ENCODE measurements at regions not wholly inside any gene's neighbourhood (a gene's known extent, or its start where the extent isn't known, plus 50 kb on each side); places are given as distances from the start of the nearest gene placed in this dataset.

DNA sequence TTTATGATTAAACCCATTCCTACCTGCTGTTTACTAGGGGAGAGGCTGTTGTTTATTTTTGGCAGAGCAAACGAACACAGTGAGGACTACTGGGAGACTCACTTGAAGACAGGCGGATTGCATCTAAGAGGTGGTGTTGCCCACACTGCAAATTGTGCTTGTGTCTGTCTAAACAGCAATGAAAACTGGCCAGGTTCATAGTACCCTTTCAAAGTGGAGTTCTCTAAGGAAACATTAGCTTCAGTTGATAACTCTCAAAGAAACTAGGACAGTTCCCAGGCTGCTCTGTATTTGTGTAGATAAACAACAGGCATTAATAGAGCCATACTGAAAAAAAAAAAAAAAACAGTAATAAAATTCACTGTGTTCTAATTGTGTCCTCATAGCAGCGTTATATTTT lies 466.0 kb upstream of the RGS6 start:
- DNase-seq (ENCODE audit: low read depth in 2 of 2) = no peak

DNA sequence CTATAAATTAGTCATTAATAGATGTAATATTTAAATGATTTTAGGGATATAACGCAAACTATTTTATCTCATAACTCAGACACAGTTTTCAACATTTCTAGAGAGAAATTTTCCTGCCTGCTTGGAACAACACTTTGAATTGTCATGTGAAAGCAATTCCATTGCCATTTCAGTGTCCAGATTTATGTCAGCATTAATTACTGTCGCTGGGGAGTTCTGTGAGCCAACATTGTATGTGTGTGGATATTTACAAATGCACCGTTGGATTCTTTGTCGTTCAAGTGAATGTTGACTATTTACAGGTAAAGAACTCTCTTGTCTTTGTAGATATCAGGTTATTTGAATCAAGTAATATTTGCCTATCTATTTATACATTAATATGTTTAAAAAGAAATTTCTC lies 465.3 kb upstream of the RGS6 start:
- DNase-seq (ENCODE audit: low read depth in 2 of 2) = no peak

GRCh38 chr14:71467361-71467811 lies 464.8 kb upstream of the RGS6 start:
- no peak for DNase-seq (ENCODE audit: low read depth in 2 of 2)

DNA sequence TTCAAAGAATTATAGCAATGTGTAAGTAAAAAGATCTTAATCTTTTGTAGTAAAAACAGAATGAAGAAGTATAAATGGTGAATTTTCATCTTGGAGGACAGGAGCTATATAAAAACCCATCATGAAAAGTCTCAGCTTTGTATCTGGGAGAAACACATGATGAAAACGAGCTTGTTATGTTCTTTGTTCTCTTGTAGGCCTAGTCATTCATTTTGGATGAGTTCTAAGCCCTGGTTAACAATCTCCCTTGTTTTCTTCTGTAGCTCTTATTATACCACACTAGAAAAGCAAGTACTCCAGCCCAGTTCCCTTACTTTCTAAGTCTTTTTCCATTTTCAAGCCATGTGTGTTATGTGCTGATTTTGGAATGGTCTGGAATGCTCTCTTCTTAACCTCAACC lies 463.5 kb upstream of the RGS6 start:
- no peak for DNase-seq (ENCODE audit: low read depth in 2 of 2)

- DNase-seq (ENCODE audit: low read depth in 2 of 2) = no peak
These were observed 462.4 kb upstream of the RGS6 start for GRCh38 chr14:71469643-71470335.

DNA sequence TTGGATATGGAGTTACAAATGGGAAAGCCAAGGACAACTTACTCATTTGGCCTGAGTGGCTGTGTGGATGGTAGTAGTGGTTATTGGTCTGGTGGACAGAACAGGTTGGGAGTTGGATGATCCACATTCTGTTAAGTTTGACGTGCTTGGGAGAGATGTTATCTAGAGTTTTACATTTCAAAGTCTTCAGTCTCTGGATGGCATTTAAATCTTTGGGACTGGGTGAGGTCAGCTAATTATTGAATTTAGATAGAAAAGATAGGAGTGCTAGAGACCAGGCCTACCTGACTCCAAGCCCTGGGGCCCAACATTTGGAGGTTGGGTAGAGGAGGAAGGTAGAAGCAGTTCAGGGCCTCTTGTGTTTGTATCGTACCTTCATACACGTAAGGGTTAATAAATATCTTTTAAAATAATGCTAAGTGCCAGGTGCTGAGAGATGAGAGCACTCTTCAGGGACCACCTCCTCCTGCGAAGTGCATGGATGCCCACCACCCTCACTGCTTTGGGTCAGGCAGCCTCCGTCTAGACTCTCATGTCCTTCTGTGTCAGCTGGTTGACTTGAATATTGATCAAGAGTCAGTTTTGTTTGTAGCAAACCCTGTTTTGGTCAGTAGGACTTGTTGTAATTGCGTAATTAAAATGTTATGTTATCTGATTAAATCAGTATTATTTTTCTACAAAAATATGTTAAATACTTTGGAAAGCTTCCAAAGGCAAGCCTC lies 460.4 kb upstream of the RGS6 start:
- no peak for DNase-seq (ENCODE audit: low read depth in 2 of 2)

- DNase-seq (ENCODE audit: low read depth in 2 of 2) = peak; percentile 72 to 76
These were observed 459.6 kb upstream of the RGS6 start for GRCh38 chr14:71472356-71473340.

GRCh38 chr14:71473843-71474242 lies 458.4 kb upstream of the RGS6 start:
- DNase-seq (ENCODE audit: low read depth in 2 of 2) = no peak

- no peak for DNase-seq (ENCODE audit: low read depth in 2 of 2)
These were observed 457.6 kb upstream of the RGS6 start for GRCh38 chr14:71474301-71475265.

GRCh38 chr14:71475916-71476315 lies 456.3 kb upstream of the RGS6 start:
- DNase-seq (ENCODE audit: low read depth in 2 of 2) = no peak

DNA sequence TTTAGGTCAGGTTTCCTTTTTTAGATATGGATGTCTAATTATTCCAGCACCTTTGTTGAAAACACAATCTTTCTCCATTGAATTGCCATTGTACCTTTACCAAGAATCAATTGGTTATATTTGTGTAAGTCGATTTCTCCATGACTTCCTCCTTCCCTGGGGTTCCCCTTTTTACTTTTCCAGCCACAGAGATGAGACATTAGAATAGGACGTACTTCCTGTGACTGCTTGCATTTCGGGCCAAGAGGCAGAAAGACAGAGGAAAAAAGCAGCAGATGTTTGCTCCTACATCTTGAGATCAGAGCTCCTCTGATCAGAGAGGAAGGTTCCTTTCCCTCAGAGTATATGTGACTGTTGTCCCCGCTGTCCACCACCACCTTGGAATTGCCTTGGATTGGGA lies 453.7 kb upstream of the RGS6 start:
- DNase-seq (ENCODE audit: low read depth in 2 of 2) = no peak

DNA sequence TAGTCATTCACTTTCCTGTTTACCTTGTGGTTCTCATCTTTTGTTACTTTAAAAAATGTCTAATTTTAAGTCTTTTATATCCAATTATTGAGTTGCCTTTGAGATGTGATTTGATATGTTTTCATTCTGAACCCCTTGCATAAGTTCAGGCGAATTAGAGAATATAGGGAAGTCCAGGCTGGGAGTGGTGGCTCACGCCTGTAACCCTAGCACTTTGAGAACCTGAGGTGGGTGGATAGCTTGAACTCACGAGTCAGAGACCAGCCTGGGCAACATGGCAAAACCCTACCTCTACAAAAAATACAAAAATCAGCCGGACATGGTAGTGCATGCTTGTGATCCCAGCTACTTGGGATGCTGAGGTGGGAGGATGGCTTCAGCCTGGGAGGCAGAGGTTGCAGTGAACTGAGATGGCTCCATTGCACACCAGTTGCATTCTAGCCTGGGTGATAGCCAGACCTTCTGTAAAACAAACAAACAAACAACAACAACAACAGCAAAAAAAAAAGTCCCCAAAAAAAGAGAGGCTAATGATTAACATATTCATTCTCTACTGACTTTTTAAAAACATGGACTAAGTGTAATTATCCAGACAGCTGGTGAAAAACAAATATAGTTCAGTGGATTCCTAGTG lies 451.1 kb upstream of the RGS6 start:
- DNase-seq (ENCODE audit: low read depth in 2 of 2) = no peak

- DNase-seq (ENCODE audit: low read depth in 2 of 2) = peak in 1 of 2 experiments; percentile 53
These were observed 449.6 kb upstream of the RGS6 start for GRCh38 chr14:71482671-71483070.

DNA sequence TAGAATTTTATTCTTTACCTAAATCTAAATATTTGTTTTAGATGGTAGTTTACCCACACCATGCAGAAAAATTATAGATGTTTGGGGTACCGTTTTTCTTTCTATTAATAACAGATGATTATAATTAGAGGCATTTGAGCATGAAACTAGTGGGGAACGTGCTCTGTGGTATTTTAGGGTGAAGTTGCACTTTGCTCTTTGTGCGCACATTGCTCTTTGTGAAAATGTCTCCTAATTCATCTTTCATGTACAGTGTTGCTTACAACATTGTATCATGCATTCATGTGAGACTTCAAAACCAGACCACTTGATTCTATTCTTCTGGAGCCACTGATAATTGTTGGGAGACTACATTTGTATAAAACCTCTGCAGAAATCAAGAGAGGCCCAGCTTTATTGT lies 449.1 kb upstream of the RGS6 start:
- no peak for DNase-seq (ENCODE audit: low read depth in 2 of 2)

GRCh38 chr14:71485833-71486232 lies 446.4 kb upstream of the RGS6 start:
- no peak for DNase-seq (ENCODE audit: low read depth in 2 of 2)

GRCh38 chr14:71486279-71486678 lies 445.9 kb upstream of the RGS6 start:
- DNase-seq (ENCODE audit: low read depth in 2 of 2) = no peak

GRCh38 chr14:71487449-71487848 lies 444.8 kb upstream of the RGS6 start:
- DNase-seq (ENCODE audit: low read depth in 2 of 2) = no peak

- no peak for DNase-seq (ENCODE audit: low read depth in 2 of 2)
These were observed 444.3 kb upstream of the RGS6 start for GRCh38 chr14:71487941-71488340.

- DNase-seq (ENCODE audit: low read depth in 2 of 2) = no peak
These were observed 443.5 kb upstream of the RGS6 start for GRCh38 chr14:71488703-71489191.

DNA sequence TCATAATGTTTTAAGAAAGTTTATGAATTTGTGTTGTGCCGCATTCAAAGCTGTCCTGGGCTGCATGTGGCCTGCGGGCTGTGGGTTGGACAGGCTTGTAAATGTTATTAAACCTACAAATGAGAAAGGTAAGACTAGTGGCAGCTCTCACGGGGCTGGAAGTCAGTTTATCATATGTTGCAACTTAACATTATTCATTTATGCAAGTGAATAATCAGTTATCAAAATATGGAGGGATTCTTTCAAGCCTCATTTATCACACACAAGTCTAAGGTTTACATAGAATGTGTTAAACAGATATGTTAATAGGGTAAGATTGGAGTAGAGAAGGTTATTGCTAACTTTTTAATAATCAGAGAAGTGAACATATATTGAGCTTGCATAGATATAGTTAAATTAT lies 442.5 kb upstream of the RGS6 start:
- no peak for DNase-seq (ENCODE audit: low read depth in 2 of 2)

Data from fibroblast of skin of left quadriceps (primary cell).